ENCODE measurements at regions not wholly inside any gene's neighbourhood (a gene's known extent, or its start where the extent isn't known, plus 50 kb on each side); places are given as distances from the start of the nearest gene placed in this dataset.

- Histone ChIP-seq H3K36me3 (replicated peaks in 1 of 2; ENCODE audit: insufficient read depth in 1 of 2, low read depth in 2 of 2) (no peaks in the 10 kb centered on the region), H3K9me3 (no peaks in the 10 kb centered on the region), H3K27ac (no peak overlapping the region), H3K27me3 (no peaks in the 10 kb centered on the region), H3K4me3 (no peak overlapping the region), H3K4me1 (peaks cover 19% of the 10 kb centered on the region)
- ATAC-seq (no peak), DNase-seq (peak in 1 of 4 donors; percentile 18)
- intact Hi-C loops (cut with DNase I), result no loop called here
- WGBS, 2 donors, result 48 to 49% methylated on average over 13 of the region's 13 CpGs
- TF ChIP-seq CTCF (IDR thresholded peaks at IDR 0.05), result no peak
Observed at GRCh38 chr20:53800883-53801604, 207.4 kb upstream of the ZNF217 start.

GRCh38 chr20:53800418-53800817 is 206.8 kb upstream of the ZNF217 start:
- WGBS, 2 donors, result 100% methylated on average over 1 of the region's 1 CpG
- ATAC-seq, result no peak
- no peaks in the 10 kb centered on the region for H3K36me3 ChIP-seq (replicated peaks in 1 of 2; ENCODE audit: insufficient read depth in 1 of 2, low read depth in 2 of 2)

GRCh38 chr20:53797085-53797484 is 203.4 kb upstream of the ZNF217 start:
- Histone ChIP-seq H3K4me3 (no peak overlapping the region), H3K9me3 (peaks cover 0 to 3% (median 0%) of the 10 kb centered on the region in 3 donors), H3K27ac (no peak overlapping the region), H3K4me1 (peaks cover 31% of the 10 kb centered on the region), H3K36me3 (replicated peaks in 1 of 2; ENCODE audit: insufficient read depth in 1 of 2, low read depth in 2 of 2) (no peaks in the 10 kb centered on the region), H3K27me3 (no peaks in the 10 kb centered on the region)
- intact Hi-C loops (cut with DNase I), result no loop called here
- ATAC-seq, result no peak
- no peak for DNase-seq
- 77 to 86% methylated on average over 4 of the region's 4 CpGs for WGBS, 2 donors
- no peak for TF ChIP-seq CTCF (IDR thresholded peaks at IDR 0.05)
- no peak for TF ChIP-seq POLR2A (IDR thresholded peaks at IDR 0.05)

More at GRCh38 chr20:53800418-53800817, 206.8 kb upstream of the ZNF217 start:
- intact Hi-C loops (cut with DNase I), result no loop called here
- no peak for TF ChIP-seq CTCF (IDR thresholded peaks at IDR 0.05)
- no peak for TF ChIP-seq POLR2A (IDR thresholded peaks at IDR 0.05)
- H3K4me1 ChIP-seq, result peaks cover 19% of the 10 kb centered on the region
- no peaks in the 10 kb centered on the region for H3K27me3 ChIP-seq
- no peak for DNase-seq
- H3K27ac ChIP-seq, result no peak overlapping the region
- no peaks in the 10 kb centered on the region for H3K9me3 ChIP-seq
- H3K4me3 ChIP-seq, result no peak overlapping the region

GRCh38 chr20:53795170-53795569 is 201.5 kb upstream of the ZNF217 start:
- Histone ChIP-seq H3K4me3 (no peak overlapping the region), H3K27me3 (no peaks in the 10 kb centered on the region), H3K27ac (no peak overlapping the region), H3K4me1 (peaks cover 19% of the 10 kb centered on the region), H3K9me3 (peaks cover 0 to 3% (median 0%) of the 10 kb centered on the region in 3 donors), H3K36me3 (replicated peaks in 1 of 2; ENCODE audit: insufficient read depth in 1 of 2, low read depth in 2 of 2) (no peaks in the 10 kb centered on the region)
- DNase-seq (no peak), ATAC-seq (no peak)
- 97 to 99% methylated on average over 3 of the region's 3 CpGs for WGBS, 2 donors
- TF ChIP-seq POLR2A (IDR thresholded peaks at IDR 0.05) (no peak), CTCF (IDR thresholded peaks at IDR 0.05) (no peak)
- intact Hi-C loops (cut with DNase I), result no loop called here

GRCh38 chr20:53794529-53795115 is 201.0 kb upstream of the ZNF217 start:
- Histone ChIP-seq H3K36me3 (replicated peaks in 1 of 2; ENCODE audit: insufficient read depth in 1 of 2, low read depth in 2 of 2) (no peaks in the 10 kb centered on the region), H3K9me3 (peaks cover 0 to 3% (median 0%) of the 10 kb centered on the region in 3 donors), H3K4me1 (peaks cover 14% of the 10 kb centered on the region), H3K4me3 (no peak overlapping the region), H3K27ac (no peak overlapping the region), H3K27me3 (no peaks in the 10 kb centered on the region)
- TF ChIP-seq POLR2A (IDR thresholded peaks at IDR 0.05), result no peak
- TF ChIP-seq CTCF (IDR thresholded peaks at IDR 0.05), result no peak
- intact Hi-C loops (cut with DNase I), result no loop called here
- ATAC-seq (no peak), DNase-seq (no peak)
- WGBS, 2 donors, result 73 to 80% methylated on average over 9 of the region's 9 CpGs

Measured in body of pancreas (tissue), 4 donors.